DOHH2 (cell line): ENCODE measurements at regions not wholly inside any gene's neighbourhood (a gene's known extent, or its start where the extent isn't known, plus 50 kb on each side); places are given as distances from the start of the nearest gene placed in this dataset.

Experiments
- H3F3A ChIP-seq: fragments of 200-600 bp; sonication (generic), shearing (Covaris generic); 2 replicates; pipeline ENCODE4 v1.6.0; 2016; ENCODE audit warnings: antibody characterized with exemption, mild to moderate bottlenecking; ENCODE audit not compliant: control insufficient read depth, insufficient read depth
- H3K27ac ChIP-seq: fragments of 200-600 bp; sonication (generic); 2 replicates; pipeline ENCODE4 v1.5.1; 2014; ENCODE audit warnings: low read depth, mild to moderate bottlenecking, low read length, moderate library complexity
- H3K27me3 ChIP-seq: fragments of 200-600 bp; sonication (generic); 2 replicates; pipeline ENCODE4 v1.6.1; 2014; ENCODE audit warnings: mild to moderate bottlenecking, low read length, mixed read lengths; ENCODE audit not compliant: control insufficient read depth
- H3K36me3 ChIP-seq: fragments of 200-600 bp; sonication (generic); 2 replicates; pipeline ENCODE4 v1.6.1; 2014; ENCODE audit warnings: mild to moderate bottlenecking, low read length, moderate library complexity, mixed read lengths; ENCODE audit not compliant: control insufficient read depth
- H3K4me1 ChIP-seq: fragments of 200-600 bp; sonication (generic); 2 replicates; pipeline ENCODE4 v1.6.1; 2014; ENCODE audit warnings: mild to moderate bottlenecking, low read length, mixed read lengths; ENCODE audit not compliant: control insufficient read depth
- H3K4me2 ChIP-seq: fragments of 200-600 bp; sonication (generic); 2 replicates; pipeline ENCODE4 v1.6.0; 2014; ENCODE audit warnings: mild to moderate bottlenecking, low read length, moderate library complexity
- H3K4me3 ChIP-seq: fragments of 200-600 bp; sonication (generic); 2 replicates; pipeline ENCODE4 v1.5.1; 2014; ENCODE audit warnings: mild to moderate bottlenecking, low read length, mixed read lengths
- H3K79me2 ChIP-seq: fragments of 200-600 bp; sonication (generic); 2 replicates; pipeline ENCODE4 v1.6.1; 2014; ENCODE audit warnings: mild to moderate bottlenecking, low read length, mixed read lengths; ENCODE audit not compliant: control insufficient read depth
- H3K9me2 ChIP-seq: fragments of 200-600 bp; sonication (generic); replicated peaks from 2 replicates; pipeline ENCODE4 v1.6.1; 2014; ENCODE audit warnings: mild to moderate bottlenecking, low read length, mixed read lengths; ENCODE audit not compliant: control insufficient read depth
- H3K9me3 ChIP-seq: fragments of 200-600 bp; sonication (generic); 2 replicates; pipeline ENCODE4 v1.6.1; 2014; ENCODE audit warnings: antibody characterized with exemption, low read length, mixed read lengths; ENCODE audit not compliant: control insufficient read depth, insufficient read depth
- H4K20me1 ChIP-seq: fragments of 200-600 bp; sonication (generic); 2 replicates; pipeline ENCODE4 v1.6.0; 2014; ENCODE audit warnings: low read depth, mild to moderate bottlenecking, antibody characterized with exemption, low read length, moderate library complexity; ENCODE audit not compliant: control insufficient read depth, insufficient read depth
- EZH2phosphoT487 ChIP-seq: fragments of 200-600 bp; sonication (generic); IDR thresholded peaks from 2 replicates; pipeline ENCODE4 v1.6.1; 2017; ENCODE audit warnings: borderline replicate concordance, mild to moderate bottlenecking, antibody characterized with exemption, low read length, moderate library complexity, mixed read lengths
- TF ChIP-seq, protein P1 (sequence below): fragments of 200-600 bp; sonication (generic); IDR thresholded peaks from one replicate; pipeline ENCODE4 v1.5.1; 2014; ENCODE audit warnings: antibody characterized with exemption, mild to moderate bottlenecking, low read depth, low read length; ENCODE audit not compliant: poor library complexity, severe bottlenecking

DNA sequence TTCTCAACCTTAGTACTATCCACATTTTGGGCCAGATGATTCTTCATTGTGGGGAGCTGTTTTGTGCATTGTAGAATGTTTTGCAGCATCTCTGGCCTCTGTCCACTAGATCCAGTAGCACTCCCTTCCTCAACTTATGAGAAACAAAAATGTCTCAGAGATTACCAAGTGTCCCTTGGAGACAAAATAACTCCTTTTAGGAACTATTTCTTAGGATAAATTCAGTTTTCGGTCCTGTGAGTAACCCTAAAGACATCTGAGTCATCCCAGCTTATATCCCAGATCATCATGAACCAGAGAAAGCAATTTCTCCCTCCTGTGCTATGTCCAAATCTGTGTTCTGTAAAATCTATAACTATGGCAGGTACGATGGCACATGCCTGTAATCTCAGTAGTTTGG is 266.6 kb upstream of the PHYHIPL start:
- Histone ChIP-seq H3K4me1 (no peaks in the 10 kb centered on the region), H4K20me1 (no peaks in the 10 kb centered on the region), H3K4me2 (no peak overlapping the region), H3K36me3 (no peaks in the 10 kb centered on the region), H3K27ac (no peak overlapping the region), H3K4me3 (no peak overlapping the region), H3K9me3 (no peaks in the 10 kb centered on the region), H3K9me2 (no peaks in the 10 kb centered on the region), H3F3A (no peaks in the 10 kb centered on the region), H3K79me2 (no peaks in the 10 kb centered on the region), H3K27me3 (no peaks in the 10 kb centered on the region; the same call in 1 of the 2 replicates)
- TF ChIP-seq, protein P1, sequence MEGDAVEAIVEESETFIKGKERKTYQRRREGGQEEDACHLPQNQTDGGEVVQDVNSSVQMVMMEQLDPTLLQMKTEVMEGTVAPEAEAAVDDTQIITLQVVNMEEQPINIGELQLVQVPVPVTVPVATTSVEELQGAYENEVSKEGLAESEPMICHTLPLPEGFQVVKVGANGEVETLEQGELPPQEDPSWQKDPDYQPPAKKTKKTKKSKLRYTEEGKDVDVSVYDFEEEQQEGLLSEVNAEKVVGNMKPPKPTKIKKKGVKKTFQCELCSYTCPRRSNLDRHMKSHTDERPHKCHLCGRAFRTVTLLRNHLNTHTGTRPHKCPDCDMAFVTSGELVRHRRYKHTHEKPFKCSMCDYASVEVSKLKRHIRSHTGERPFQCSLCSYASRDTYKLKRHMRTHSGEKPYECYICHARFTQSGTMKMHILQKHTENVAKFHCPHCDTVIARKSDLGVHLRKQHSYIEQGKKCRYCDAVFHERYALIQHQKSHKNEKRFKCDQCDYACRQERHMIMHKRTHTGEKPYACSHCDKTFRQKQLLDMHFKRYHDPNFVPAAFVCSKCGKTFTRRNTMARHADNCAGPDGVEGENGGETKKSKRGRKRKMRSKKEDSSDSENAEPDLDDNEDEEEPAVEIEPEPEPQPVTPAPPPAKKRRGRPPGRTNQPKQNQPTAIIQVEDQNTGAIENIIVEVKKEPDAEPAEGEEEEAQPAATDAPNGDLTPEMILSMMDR, result no peak
- no peak for TF ChIP-seq EZH2phosphoT487

DNA sequence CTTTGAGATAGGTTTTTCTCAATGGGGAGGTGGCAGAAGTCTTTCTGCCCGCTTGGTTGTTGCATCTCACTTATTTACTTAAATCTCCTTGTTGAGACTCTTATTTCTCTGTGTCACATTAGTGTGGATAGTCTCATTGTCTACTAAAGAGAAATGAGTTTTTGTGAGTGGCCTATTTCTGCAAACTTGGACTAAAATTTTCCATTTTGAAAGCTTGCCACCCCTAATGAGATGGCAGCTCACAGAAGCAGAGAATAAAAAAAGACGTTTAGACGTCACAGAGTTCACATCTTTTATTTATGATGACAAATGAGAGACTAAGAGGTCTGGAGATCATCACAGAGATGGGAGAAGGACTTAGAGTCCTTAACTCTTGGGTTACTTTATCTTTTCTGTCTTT is 262.7 kb upstream of the PHYHIPL start:
- no peaks in the 10 kb centered on the region for H3K9me3 ChIP-seq
- H3K79me2 ChIP-seq, result no peaks in the 10 kb centered on the region
- no peaks in the 10 kb centered on the region for H3K4me1 ChIP-seq
- no peaks in the 10 kb centered on the region; the same call in 1 of the 2 replicates for H3K27me3 ChIP-seq
- no peaks in the 10 kb centered on the region for H3K36me3 ChIP-seq
- no peak overlapping the region for H3K4me3 ChIP-seq
- no peak overlapping the region for H3K27ac ChIP-seq
- TF ChIP-seq, protein P1, result no peak
- no peak for TF ChIP-seq EZH2phosphoT487
- no peaks in the 10 kb centered on the region for H3F3A ChIP-seq
- no peaks in the 10 kb centered on the region for H3K9me2 ChIP-seq
- H4K20me1 ChIP-seq, result no peaks in the 10 kb centered on the region
- H3K4me2 ChIP-seq, result no peak overlapping the region

DNA sequence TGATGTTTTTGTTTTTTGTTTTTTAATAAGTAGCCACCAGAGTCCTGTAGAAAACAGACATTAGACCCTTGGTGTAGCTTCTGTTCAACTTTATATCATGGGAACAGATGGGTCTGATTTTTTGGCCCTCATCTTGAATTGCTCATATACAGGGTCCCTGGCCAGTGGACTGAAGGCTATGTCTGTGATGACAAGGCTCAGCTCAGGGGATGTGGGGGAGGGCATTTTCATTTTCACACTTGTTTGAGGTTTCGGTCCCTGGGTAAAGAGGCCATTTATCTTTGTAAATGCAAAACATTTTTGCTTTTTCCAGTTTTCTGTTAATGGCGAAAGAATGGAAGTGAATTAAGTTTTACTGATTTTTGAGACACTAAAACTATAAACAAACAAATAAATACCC is 257.6 kb upstream of the PHYHIPL start:
- no peaks in the 10 kb centered on the region for H3K9me3 ChIP-seq

More for the DNA sequence above, 257.6 kb upstream of the PHYHIPL start:
- Histone ChIP-seq H3F3A (no peaks in the 10 kb centered on the region), H3K36me3 (no peaks in the 10 kb centered on the region), H3K79me2 (no peaks in the 10 kb centered on the region), H4K20me1 (no peaks in the 10 kb centered on the region), H3K27ac (no peak overlapping the region), H3K27me3 (peaks cover 7% of the 10 kb centered on the region; the same call in 1 of the 2 replicates), H3K4me1 (no peaks in the 10 kb centered on the region), H3K4me2 (no peak overlapping the region), H3K9me2 (no peaks in the 10 kb centered on the region), H3K4me3 (no peak overlapping the region)
- no peak for TF ChIP-seq EZH2phosphoT487
- TF ChIP-seq, protein P1, result no peak
